Skin of body (tissue), 1 donor: ENCODE measurements at regions not wholly inside any gene's neighbourhood (a gene's known extent, or its start where the extent isn't known, plus 50 kb on each side); places are given as distances from the start of the nearest gene placed in this dataset.
A peak's percentile ranks its signal among the peaks of the same experiment; 100 is the strongest.

Experiments used
- DNase-seq: peaks from one replicate; lab custom pipeline; 2025; lab: John Stamatoyannopoulos, UW

DNA sequence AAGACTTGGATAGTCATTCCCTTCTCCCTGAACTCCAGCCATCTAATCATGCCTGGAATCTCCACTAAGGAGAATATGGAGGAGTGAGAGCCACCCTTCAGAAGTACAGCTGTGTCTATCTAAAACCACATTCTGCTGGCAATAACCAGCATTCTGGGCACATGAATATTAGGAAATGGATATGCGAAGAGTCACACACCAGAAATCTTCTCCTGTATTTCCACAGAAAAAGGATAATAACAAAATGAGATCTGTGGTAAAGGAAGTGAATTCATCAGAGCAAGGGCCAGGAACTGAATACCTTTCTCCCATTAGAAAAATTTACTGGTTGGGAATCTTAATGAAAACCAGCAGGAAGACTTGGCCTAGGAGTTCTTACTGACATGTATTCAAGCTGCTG, 218.8 kb downstream of the SCG2 start:
- DNase-seq, result no peak

DNA sequence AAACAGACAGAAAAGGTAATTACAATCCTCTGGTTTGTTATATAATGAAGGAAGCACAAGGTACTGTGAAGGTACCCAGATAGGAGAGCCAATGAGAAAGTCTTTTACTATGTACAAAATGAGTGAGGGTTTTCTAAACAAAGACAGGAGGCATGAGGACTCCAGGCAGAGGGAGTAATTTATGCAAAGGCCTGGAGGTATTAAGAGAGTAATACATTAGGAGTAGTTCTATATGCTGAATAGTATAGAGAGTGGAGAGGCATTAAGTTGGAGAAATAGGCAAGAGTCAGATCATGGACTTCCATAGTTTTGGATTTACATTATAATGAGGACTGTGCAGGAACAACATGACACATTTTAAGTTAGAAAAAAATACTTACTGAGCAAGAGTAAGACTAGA, 216.0 kb downstream of the SCG2 start:
- DNase-seq, result no peak

DNA sequence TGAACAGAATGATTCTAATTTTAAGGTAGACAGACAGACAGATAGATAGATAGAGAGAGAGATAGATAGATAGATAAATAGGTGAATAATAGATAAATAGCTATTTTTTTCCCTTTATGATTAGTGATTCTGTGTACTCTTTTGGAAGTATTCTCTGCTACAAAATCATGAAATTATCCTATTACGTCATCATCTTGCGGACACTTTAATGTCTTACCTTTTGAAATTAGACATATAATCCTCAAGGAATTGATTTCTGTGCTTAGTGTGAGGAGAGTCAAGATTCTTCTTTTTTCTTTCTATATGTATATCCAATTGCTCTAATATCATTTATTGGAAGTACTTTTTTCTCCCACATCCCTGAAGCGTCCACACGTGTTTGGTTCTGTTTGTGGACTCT, 215.2 kb downstream of the SCG2 start:
- DNase-seq, result no peak

DNA sequence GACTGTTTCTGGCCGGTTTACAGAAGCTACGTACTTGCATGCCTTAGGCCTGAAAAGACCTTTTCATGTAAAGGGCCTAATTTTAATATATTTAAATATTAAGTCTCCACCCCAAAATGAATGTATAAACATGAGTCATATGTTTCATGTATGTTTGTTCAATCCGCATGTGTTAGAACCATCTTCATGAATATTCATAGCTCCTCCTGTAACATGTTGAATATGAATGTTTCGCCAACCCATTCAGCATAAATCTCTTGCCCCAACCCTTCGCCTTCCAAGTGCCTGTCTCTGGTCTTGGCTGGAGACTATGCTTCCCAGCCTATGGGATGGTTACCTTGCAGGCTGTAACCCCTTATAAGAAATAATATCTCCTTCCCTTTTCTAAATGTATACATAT, 212.5 kb downstream of the SCG2 start:
- DNase-seq, result no peak

DNA sequence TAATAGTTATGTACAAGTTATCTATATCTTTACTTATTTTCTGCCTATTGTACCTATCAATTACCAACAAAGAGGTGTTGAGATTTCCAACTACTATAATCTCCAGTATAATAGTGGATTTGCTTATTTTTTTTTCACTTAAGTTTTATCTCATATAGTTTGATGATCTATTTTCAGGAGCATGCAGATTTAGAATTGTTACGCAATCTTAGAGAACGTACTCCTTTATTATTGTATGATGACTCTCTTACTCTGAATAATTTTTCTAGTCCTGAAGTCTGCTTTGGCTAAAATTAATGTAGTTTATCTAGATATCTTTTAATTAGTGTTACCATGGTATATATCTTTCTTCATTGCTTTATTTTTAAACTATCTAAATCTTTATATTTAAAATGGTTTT, 205.2 kb downstream of the SCG2 start:
- DNase-seq, result no peak

DNA sequence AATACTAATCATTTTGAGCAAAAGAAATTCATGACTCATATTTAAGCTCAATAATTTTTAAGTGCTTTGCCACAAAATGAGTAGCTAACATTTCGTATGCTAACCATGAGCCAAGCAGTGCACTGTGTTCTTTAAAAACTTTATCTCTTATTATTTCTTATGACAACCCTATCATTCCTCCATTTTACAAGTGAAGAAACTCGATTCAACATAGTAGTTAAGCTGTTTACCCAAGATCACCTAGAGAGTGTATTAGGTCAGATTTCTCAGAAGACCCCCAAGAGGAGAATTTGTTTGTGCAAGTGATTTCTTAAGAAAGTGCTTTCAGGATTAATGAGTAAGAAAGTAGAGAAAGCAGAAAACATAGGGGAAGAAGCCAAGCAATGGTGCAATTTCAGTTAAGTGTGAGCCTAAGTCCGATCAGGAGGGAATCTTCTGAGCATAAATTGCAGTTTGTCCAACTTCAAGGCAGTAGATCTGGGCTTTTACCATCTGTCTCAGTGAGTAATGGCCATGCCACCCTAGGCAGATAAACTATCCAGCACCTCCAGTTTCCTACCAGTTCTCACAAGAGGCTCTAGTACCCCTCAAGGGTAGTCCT, 202.7 kb downstream of the SCG2 start:
- no peak for DNase-seq

DNA sequence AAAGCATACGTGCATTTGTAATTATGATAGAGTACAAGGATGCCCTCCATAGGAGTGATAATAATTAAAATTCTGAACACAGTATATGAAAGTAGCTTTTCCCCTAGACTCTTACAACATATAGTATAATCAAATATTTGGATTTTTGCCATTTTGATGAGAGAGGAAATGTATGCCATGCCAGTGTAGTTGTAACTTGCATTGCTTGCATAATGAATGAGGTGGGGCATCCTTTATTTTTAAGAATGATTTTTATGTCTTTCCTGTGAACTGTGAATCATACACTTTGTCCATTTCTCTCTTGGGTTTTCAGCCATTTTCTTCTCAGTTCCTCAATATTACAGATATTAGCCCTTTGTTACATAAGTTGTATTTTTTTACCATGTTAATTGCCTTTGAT, 197.5 kb downstream of the SCG2 start:
- DNase-seq, result no peak

DNA sequence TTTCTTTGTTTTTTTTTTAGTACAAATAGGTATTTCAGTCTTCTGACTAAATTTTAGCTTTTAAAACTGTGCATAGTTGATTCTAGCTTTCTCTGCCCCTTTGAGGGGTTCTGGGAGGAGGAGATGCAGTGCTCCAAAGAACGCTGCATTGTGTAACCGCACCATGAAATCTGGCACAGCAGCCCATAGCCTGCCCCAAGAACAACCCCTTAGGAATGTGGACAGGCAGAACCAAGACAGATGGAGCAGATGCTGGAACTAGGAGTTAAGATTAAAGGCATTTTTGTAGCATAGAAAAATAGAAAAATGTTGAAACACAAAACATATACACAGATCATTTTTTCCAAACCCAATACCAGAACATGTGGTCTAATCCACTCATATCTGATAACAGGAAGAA, 187.5 kb downstream of the SCG2 start:
- DNase-seq, result peak; percentile 38

DNA sequence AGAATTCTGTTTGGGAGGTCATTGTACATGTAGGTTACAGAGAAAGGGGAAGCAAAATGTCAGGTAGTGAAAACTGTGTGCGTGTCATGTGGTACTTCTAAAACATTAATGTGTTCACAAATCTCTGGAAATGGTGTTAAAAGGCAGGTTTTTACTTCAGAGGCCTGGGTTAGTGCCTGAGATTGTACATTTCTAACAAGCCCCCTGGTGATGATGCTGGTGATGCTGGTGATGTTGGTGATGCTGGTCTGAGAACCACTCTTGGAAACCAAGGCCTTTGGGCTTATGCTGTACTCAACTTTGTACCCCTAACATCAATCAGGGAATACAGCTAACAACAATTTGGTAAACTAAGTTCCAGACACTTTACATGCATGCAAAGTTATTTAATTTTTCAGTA, 187.1 kb downstream of the SCG2 start:
- no peak for DNase-seq

DNA sequence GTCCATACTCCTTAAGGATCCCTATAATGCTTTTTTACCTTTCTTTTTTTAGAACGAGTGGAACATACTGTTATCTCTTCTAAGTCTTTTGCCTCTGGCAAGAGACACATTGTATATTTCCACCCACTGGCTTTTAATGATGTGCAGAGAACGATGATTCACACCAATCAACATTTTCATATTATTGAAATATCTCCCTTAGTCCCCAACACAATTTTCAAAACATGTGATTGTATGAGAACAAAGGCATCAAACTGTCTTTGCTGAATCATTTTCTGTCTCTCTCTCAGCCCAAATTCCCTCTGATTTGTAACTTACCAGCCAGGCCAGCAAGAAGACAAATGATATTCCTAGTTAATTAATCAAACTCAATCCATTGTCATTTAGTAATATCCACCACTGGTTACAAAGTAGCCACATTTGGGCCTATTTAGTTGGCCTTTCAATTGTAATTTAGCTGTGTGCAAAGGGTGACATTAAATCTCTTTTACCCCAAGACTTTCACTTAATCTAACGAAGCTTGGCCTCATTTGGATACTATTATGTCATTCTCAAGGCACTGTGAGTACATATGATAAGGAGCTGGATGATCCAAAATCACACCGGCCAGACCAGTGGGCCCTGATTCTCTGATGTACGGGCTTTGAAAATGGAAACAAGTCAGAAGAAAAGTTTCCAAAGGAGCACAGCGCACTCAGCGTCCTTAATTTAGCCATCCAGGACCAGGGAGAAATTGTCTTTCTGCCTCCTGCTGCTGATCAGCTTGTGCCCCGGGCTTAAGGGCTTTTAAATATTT, 185.1 kb downstream of the SCG2 start:
- no peak for DNase-seq

DNA sequence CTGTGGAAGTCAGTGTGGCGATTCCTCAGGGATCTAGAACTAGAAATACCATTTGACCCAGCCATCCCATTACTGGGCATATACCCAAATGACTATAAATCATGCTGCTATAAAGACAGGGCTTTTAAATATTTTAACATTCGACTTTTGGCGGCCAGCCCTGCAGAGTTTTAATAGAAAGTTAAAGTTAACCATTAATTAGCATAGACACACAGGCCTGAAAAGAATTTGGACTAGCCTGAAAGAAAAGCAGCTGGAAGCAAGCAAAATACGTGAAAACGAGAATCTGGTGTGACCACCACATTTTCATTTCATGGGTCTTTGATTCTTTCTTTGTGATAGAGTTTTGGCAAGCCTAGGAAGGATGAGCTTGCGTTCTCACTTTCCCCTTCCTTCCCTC, 184.0 kb downstream of the SCG2 start:
- no peak for DNase-seq

DNA sequence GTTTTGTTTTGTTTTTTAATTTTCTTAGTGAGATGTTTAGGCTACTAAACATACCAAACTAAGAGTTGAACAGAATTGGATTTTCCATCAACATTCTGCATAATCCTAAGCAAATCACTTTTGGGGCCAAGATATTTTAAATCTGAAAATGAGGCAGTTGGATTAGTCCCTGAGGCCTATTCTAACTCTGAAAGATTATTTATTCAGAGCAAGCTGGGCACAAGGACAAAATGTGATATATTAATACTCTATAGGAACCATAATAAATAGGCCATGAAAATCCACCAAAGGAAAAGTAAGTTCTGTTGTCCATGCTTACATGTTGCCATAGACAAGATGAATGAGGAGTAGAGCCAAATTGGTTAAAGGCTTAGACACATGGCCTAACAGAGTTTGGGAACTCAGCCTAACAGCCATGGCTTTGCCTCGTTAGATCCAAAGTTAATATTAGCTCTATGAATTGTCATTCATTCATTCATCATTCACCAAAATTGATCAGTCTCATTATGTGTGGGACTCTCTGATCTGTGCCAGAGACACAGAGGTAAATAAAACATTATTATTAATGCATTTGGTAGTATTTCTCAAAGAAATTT, 183.5 kb downstream of the SCG2 start:
- DNase-seq, result no peak

DNA sequence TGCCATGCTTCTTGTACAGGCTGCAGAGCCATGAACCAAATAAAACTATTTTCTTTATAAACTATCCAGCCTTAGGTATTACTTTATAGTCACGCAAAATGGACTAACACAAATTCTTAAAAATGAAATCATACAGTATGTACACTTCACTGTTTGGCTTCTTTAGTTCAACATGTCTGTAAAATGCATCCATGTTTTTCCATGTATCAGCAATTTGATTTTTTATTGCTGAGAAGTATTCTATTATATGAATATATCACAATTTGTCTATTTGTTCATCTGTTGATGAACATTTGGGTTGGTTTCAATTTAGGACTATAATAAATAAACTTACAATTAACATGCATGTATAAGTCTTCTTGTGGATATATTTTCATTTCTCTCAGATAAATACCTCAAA, 182.1 kb downstream of the SCG2 start:
- no peak for DNase-seq

DNA sequence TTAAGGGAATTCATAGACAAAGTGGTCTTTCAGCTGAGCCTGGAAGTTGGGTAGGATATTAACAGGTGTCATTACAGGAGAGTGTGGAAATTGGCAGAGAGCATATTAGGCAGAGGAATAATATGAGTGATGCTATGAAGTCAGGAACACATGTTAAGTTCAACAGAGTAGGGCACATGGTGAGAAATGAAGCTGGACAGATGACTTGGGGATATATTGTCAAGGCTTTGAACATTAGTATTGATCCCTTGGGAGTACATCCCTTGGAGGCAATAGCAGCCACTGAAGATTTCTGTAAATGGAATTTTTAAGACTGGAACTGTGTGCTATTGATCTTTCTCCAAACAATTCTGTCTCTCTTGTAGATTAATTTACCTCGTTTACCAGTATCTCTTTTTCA, 170.7 kb downstream of the SCG2 start:
- DNase-seq, result no peak

DNA sequence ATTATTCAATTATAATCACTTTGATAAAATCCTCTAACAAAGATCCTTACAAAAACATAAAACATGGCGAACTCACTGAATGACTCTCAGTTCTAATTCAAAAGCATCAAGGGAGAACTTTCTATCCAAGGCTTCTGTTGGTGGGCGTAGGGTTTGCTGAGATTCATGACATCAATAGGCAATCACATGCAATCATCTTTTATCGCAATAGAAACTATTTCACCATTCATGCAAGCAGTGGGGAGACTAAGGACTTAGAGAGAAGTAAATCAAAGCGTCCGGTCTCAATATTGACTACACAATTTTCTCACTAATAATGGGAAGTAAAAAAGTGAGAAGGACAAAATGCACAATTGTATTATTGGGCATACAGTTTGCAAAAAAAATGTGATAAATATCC, 168.7 kb downstream of the SCG2 start:
- no peak for DNase-seq

DNA sequence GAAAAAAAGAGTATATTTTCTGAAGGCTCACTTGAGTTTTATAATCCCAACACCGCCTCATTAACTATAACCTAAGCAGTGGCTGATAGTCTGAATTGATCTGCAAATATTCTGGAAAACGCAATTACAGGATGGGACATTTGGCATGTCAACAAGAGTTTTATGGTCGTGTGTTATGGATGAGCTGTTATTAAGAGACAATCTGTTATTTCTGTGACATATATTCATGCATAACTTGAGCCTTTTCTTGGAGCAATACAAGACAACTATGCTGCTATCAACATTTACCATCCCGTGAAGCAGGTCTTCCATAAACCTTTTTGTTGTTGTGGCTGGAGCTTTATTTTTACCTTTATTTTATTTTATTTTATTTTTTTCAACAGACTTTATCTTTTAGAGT, 164.4 kb downstream of the SCG2 start:
- no peak for DNase-seq

DNA sequence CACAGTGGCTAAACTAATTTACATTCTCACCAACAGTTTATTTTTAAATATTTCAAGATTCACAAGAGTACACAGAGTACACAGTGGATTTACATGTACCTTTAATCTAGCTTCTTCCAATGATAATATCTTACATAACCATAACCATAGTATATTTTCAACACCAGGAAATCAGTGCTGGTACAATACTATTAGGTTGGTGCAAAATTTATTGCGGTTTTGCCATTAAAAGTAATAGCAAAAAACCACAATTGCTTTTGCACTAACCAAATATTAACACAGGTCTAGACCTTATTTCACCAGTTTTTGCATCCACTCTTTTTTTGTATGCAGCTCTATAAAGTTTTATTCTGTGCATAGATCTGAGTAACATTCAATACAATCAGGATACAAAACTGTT, 163.0 kb downstream of the SCG2 start:
- no peak for DNase-seq

DNA sequence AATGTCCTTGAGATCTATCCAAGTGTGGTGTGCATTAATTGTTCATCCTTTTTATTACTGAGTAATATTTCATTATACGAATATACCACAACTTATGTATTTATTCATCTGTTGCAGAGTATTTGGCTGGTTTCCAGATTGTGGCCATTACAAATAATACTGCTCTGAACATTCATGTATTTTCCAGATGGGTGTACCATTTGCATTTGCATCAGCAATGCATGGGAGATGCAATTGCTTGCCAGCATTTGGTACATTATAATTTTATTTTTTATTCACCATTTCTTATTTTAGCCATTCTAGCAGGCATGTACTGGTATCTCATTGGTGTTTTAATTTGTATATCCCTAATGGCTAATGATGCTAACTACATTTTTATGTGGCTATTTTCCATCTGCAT, 162.4 kb downstream of the SCG2 start:
- DNase-seq, result no peak

DNA sequence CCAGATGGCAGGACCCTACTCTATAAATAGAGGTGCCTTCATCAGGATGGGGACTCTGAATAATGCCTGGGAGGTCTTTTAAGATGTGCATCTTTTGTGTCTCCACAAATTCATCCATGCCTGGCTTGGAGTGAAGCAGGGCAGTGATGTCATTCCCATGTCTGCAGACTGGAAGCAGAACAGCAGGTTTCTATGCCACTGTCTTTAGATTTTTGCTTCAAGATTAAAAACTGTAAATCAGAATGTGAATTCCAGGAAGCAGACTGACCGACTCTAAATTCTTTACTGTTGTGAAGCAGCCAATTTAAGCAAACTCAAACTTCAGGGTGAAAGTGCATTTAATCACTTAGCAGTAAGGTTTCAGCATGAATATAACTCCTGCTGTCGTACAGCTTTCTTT, 159.3 kb downstream of the SCG2 start:
- DNase-seq, result no peak

DNA sequence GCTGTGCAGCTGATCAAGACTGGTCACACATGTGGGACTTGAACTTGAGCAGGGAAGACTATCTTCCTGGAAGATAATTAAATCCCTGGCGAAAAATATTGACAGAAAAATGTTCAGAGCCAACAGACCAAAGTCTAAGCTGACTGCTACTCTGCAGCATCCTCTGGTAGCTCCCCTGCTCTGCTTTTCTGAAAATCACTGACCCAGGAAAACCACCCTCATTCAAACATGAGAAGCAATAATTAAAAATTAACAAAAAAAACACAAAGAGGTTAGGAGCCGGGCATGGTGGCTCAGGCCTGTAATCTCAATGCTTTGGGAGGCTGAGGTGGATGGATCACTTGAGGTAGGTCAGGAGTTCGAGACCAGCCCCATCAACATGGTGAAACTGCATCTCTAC, 151.9 kb downstream of the SCG2 start:
- DNase-seq, result no peak

DNA sequence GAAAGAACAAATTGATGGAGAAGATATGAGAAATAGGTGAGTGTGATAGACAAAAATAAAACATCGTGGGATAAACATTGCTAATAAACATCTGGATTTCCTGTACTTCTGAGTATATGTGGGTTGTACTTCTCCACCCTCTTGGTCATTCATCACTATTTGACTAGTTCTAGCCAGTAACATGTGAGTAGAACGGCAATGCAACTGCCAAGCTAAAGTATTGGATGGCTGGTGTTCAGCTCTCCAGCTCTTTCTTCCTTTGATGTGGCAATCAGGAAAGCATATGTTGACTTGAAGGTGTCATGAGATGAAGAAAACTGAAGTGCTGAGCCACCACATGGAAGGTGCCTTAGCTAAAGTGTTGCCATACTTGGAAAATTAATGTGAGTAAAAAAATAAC, 144.9 kb downstream of the SCG2 start:
- DNase-seq, result no peak

DNA sequence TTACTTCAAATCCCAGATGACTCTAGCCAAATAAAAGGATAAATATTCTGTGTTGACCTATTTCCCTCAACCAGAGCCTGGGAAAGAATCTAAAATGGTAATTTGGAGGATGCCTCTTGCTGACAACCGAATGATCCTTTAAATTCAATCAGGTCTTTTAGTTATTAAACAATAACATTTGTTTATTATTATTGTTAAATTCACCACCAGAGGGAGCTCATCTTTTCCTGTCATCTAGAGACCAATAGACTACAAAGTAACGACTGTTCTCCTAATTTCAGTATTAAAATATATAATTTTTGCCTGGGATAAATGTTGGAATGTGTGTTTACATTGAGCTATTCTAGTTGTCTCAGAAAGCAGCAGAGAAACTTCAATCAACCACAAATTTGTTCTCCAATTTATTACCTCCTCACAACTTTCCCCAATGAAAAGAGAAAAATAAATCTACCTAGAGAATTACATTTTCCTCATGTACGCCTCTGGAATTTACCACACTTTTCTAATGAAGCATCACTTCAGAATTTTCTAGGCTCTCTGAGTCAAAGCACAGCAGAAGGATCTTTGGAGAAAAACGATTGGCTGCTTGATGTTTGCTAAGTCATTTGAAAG, 142.7 kb downstream of the SCG2 start:
- no peak for DNase-seq

DNA sequence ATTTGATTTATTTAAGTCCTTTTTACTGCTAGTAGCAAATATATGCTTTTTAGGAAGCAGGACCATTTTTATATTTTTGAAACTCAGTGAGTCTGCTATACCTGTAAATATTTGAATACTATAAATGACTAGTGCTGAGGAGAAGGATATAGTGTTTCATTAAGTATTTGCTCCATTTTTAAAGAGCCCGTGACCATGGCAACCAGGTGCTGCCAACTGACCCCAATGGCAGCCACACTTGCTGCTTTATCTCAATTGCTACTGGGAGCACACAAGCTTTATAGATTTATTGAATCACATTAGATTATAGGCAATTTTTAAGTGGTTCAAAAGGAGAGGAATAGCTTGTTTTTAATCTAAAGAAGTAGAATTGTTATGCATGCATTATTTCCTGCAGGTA, 142.0 kb downstream of the SCG2 start:
- no peak for DNase-seq
